Left kidney (tissue), 1 donor: ENCODE measurements at regions not wholly inside any gene's neighbourhood (a gene's known extent, or its start where the extent isn't known, plus 50 kb on each side); places are given as distances from the start of the nearest gene placed in this dataset.
"Not testable (repeated sequence)": the region's sequence is repeated elsewhere in the genome, so short reads cannot be mapped to it uniquely, and the experiment has no call there.

ENCODE experiments used
- DNase-seq: peaks from one replicate; pipeline ENCODE4 v3.0.0-alpha.2; 2013

DNA sequence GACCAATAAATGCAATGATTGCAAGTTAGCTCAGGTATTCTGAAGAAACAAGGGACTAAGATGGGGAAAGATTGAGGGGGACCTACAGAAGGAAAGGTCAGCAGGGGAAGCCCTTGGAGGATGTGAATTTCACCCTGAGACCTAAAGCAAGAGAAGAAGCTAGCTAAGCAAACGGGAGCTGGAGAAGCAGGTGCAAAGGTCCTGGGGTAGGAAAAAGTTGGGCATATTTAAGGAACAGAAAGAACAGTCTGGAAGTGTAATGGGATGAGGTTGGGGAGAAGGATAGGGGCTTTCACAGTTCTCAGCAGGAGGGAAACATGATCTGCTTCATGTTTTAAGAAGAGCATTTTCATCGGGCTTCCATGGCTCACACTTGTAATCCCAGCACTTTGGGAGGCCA lies 89.7 kb upstream of the SLC45A1 start:
- no peak for DNase-seq

DNA sequence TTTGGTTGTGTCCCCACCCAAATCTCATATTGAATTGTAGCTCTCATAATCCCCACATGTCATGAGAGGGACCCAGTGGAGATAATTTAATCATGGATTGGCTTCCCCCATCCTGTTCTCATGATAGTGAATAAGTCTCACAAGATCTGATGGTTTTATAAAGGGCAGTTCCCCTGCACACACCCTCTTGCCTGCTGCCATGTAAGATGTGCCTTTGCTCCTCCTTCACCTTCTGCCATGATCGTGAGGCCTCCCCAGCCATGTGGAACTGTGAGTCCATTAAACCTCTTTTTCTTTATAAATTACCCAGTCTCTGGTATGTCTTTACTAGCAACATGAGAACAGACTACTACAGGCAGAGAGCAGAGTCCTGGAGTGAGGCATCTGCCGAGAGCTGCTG lies 90.2 kb upstream of the SLC45A1 start:
- DNase-seq: not testable (repeated sequence)

DNA sequence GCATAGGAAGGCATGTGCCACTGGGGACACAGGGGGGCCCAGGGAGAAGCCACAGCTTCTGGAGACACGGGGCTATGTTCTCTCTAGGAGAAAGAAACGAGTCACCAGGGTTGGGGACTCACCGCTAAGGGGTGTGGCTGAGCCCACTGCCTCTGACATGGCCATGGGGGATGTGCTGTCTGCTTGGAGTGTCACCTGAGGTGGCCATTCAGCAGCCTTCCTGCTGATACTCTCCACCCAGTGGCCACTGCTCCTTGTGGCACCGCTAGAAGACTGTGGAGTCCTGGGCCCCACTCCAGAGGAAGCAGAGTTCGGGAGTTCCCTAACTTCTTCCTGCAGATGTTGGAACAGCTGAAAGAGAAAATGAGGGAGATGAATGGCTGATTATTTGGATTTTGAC lies 91.2 kb upstream of the SLC45A1 start:
- no peak for DNase-seq

DNA sequence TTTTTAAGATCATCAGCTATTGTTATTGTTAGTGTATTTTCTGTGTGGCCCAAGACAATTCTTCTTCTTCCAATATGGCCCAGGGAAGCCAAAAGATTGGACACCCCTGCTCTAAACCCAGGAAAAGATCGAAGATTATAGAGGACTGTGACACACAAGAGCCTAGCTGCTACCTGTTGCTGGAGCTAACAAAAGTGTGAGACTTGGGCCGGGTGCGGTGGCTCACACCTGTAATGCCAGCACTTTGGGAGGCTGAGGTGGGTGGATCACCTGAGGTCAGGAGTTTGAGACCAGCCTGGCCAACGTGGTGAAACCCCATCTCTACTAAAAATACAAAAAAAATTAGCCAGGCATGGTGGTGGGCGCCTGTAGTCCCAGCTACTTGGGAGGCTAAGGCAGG lies 91.9 kb upstream of the SLC45A1 start:
- not testable (repeated sequence) for DNase-seq

DNA sequence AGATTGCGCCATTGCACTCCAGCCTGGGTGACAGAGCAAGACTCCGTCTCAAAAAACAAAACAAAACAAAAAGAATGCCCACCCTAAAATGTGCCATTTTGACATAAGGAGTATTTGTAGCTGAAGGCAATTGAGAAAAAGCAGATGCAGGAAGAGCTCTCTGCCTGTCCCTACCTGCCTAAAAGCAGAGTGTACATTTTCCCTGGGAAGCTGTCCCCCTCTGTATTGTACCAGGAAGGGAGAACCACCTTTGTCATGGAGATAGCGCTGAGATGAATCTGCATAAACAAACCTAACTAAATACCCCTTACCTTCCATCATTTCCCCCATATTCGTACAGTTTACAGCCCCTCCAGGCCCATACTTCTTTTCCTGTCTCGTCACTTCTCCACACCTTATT lies 94.4 kb upstream of the SLC45A1 start:
- DNase-seq: no peak

DNA sequence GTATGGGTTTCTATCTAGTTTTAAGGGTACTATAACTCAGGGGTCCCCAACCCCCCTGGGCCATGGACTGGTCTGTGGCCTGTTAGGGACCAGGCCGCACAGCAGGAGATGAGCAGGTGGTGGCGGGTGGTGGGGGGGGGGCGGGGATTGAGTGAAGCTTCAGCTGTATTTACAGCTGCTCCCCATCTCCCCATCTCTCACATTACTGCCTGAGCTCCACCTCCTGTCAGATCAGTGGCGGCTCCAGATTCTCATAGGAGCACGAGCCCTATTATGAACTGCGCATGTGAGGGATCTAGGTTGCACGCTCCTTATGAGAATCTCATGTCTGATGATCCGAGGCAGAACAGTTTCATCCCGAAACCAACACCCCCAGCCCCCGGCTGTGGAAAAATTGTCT lies 95.1 kb upstream of the SLC45A1 start:
- no peak for DNase-seq

DNA sequence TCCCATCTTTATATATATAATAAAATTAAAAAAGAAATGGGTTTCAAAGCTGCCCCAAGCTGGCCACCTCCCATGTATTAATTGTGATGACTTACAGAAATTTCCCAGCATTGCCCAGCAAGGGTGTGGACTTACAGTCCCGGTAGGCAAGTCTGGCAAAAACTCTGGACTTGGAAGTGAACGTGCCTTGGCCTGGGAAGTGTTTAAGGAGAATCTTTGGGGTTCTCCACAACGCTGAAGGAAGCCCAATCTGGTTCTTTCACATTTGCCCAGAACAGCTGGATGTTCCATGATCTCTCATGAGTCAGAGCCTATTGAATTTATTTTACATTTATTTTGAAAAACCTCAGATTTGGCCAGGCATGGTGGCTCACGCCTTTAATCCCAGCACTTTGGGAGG lies 98.4 kb upstream of the SLC45A1 start:
- no peak for DNase-seq

DNA sequence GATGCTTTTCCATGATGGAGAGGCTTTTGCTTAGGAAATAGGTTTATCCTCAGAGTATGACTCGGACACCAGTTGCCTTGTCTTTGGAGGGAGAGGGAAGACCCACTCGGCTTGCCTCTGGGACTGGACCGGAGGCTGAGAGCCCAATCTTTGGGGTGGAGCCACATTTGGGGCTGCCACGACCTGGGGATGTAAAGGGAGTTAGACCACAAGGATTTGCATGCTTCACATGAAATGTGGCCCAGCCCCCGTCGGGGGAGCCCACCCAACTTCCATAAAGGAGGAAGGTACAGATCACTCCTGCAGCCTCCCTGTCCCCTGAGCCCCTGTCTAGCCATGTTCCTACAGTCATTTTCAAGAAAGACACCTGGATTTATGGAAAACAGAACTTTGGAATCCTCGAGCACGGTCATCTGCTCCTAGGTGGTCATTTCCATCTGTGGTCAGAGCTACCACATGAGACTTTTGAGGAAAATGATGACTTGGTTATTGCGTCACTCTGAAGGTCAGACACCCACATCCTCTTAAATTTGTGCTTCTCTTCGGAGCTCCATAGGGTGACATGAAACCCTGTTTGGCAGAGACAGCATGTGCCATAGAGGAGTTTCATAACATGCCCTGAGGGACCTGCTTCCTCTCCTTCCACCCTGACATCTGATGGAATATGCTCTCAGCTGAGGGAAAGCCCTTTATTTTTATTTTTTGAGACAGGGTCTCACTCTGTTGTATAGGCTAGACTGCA lies 99.4 kb upstream of the SLC45A1 start:
- no peak for DNase-seq

DNA sequence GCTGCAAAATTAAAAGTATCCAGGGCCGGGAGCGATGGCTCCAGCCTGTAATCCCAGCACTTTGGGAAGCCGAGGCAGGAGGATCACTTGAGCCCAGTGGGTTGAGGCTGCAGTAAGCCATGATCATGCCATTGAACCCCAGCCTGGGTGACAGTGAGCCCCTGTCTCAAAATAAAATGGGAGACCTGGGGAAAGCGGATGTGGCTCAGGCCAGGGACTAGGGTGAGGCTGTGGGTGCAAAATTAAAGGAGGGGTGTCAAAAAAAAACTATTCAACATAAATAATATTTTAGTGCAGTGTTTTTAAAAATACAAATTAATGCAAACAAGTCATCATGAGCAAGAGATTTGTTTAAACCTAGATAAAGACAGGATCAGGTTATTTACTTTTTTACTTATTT lies 100.1 kb upstream of the SLC45A1 start:
- DNase-seq: no peak

DNA sequence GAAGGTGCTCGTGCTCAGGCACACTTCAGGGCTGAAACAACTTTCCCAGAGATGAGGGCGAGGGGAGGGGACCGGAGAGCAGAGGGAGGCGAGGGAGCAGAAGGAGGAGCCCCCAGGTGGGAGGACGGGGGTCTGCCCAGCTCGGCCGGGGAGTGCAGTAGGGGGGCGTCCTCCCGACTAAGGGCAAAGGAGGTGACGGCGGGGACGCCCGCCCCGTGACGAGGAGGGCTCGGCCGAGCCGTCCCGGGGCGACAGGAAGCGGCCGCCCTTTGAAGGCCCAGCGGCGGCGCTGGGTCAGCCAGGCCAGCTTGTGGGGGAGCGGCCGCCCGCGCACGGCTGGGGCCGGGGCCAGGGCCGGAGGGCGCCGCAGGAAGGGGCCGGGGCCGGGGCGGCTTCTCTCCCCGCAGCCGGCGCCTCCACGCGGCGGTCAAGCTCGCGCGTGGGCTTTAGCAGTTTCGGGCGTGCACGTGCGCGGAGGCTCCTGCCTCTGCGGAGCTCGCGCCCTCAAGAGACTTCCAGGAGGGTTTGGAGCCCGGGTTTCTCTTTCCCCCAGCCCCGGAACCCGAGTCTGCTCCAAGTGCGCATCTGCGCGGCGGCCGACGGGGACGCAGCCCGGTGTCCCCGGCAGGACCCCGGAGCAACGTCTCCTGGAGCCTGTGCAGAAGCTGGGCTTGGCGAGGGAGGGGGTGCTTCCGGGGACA lies 100.8 kb upstream of the SLC45A1 start:
- peak; percentile 44 for DNase-seq

DNA sequence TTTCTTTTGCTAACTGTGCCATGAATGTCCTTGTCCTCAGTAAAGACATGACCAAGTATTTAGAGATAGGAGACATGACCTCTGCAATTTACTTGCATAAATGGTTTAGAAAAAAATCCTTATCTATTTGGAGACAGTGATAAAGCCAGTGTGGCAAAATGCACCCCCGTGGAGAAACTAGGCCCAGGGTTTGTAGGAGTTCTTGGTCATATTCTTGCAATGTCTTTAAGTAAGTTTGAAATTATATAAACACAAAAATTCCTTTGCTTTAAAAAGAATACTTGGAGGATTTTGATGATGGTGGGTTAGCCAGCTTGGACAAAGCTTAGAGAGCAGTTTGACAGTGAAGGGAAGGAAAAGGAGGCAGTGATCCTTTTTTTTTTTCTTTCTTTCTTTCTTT lies 101.9 kb upstream of the SLC45A1 start:
- no peak for DNase-seq

DNA sequence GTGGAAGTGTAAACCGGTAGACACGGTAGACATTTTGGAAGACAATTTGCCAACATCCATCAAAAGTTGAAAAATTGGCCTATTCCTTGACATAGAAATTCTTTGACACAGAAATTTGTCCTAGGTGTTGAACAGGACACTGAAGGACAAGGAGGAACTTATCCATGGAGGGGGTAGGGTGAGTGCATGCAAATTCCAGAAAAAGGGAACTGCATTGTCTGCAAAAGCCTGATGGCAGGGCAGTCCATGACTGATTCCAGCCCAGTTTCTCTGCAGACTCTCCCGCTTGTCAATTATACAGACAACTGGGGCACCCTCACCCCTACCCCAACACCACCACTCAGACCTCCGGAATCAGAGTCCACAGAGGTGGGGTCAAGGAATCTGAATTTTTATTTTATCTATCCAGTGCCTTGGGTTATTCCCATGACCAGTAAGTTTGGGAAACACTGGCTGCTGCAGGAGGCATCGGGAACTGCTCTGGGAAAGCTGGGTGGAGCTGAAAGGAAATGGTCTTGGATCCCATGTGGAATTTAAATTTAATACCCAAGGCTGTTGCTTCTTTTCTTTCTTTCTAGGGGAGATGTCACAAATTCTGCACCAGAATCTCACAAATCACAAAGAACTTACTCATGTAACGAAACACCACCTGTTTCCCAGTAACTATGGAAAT lies 103.3 kb upstream of the SLC45A1 start:
- no peak for DNase-seq

DNA sequence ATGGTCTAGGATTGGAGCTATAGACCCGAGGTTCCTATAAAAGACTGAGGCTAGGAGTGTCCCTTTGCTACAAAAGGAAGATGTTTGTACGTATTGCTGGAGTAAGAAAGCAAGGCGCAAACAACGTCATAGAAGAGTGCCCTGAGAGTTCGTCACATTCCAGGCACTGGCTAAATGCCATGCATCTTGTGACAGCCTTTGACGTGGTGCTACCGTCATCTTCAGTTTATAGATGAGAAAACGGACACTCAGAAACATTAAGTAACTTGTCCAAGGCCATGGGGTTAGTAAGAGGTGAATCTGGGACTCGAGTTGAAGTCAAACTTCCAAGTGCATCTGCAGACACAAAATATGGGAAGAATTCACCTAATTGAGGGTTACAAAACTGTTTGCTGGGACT lies 104.2 kb upstream of the SLC45A1 start:
- DNase-seq: no peak

DNA sequence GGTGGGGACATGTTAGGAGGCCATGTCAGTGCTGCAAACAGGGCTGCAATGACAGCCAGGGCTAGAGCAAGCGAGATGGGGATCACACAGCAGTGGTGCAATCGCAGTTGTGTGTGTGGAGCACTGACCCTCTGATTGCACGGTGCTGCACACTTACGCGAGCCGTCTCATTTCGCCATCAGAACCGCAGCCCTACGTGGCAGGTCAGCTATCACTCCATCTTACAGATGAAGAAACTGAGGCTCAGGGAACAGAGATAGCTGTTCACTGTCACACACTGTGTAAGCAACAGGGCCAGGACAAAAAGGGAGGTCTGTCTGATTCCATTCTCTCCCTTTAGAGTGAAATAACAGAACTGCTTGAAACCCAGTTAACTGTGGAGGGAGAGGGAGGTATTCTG lies 104.8 kb upstream of the SLC45A1 start:
- no peak for DNase-seq

DNA sequence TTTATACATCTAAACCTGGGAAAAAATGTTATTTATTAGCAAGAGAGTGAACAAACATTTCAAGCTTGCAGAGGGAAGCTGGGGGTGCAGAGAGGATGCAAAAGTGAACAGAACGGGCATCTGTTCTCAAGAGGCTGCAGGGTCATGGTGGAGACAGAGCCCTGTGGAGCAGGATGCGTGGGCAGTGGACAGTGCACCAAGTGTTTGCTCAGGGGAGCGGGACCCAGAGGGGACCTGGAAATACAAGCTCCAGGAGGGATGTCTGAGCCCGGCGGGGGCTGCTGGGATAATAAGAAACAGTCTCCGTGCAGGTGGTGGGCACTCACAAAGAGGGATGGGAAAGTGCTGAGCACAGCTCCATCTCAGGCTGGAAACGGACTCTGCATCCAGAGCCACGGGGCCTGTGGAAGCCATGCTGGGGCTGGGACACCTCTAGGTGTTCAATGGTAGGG lies 105.3 kb upstream of the SLC45A1 start:
- DNase-seq: no peak

DNA sequence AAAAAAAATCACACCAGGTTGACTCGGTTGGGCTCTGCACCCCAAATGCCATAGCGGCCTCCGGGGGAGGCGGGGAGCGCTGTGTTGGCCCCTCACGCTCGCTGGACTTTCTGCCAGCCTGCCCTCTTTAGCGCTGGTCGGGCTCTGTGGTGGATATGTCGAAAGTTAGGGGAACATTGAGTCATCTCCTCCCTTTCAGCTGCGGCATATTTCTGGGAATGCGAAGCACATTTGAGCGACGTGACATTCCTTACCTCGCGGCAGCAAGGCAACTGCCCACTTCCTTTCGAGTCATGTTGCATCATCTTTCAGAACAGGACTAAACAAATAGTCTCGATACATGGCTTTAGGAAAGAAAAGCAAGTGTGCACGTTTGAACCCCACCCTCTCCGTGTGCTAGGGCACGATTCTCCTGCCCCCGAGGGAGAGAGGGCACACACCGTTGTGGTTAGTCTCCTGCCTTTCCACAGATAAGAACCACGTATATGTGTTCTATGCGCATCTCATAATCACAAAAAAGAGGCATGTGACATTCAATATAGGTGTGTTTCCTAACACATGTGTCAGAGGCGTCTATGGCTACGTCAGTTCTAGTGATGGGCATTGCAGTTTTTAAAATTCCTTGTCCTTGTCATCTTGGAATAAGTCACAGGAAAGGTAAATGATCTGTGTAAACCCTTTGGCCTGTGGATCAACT lies 105.9 kb upstream of the SLC45A1 start:
- no peak for DNase-seq

DNA sequence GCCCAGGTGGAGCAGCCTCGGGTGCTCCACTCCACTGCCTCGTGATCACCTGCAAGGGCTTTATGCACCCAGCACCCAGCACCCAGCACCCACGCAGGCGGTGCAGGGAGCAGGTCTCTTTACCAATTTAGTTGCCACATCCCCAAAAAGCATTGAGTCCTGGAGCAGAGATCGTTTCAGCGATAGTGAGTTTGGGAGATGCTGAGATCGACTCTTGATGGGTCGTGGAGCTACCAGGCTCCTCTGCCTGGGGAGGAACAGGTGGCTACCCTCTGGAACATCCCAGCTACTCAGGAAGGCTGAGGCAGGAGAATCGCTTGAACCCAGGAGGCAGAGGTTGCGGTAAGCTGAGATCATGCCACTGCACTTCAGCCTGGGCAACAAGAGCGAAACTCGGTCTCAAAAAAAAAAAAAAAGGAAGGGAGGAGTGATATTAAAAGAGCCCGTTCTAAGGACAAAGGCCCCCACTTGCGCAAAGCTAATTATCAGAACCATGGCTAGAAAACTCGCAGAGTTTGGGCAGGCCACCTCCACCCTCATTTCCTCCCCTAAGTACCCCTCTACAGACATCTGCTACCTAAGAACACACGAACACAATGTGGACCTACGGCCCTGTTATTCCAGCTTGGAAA lies 106.5 kb upstream of the SLC45A1 start:
- no peak for DNase-seq

DNA sequence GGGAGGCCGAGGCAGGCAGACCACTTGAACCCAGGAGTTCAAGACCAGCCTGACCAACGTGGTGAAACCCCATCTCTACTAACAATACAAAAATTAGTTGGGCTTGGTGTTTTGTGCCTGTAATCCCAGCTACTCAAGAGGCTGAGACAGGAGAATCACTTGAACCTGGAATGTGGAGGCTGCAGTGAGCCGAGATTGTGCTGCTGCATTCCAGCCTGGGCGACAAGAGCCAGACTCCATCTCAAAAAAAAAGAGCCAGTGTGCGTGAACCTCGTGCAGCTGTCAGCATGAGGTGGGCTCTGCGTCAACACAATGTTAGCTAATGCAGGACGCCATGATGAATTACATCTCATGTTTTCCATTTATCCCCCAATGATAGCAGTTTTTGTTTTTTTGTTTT lies 110.7 kb upstream of the SLC45A1 start:
- DNase-seq: no peak

DNA sequence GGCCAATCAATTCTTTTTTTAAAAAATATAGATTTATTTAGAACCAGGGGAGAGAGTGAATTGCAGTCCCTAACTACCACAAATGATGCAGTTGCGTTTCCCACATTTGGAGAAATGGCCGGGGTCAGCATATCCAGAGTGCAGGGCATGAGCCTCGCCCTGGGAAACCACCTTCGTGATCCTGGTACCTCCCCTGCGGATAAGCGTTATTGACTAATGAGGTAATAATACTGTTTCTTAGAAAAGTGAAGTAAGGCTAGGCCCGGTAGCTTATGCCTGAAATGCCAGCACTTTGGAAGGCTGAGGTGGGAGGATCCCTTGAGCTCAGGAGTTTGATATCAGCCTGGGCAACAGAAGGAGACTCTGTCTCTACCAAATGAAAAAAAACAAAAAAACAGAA lies 111.5 kb upstream of the SLC45A1 start:
- DNase-seq: no peak

DNA sequence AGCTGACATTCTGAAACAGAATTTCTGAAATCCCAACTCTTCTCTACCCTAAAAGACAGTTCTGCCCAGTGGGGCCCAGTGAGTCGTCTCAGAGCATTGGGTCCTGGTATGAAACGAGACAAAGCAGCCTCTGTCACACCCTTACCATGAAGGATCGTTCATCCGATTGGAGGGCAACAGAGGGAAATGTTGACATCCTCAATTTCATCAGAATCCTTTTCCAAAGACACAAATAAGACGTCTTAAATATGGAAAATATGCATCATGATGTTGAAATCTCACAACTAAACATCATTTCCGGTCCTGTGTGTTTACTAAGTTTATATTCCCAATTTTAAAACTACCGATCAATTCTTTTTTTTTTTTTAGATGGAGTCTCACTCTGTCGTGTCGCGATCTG lies 112.1 kb upstream of the SLC45A1 start:
- DNase-seq: no peak

DNA sequence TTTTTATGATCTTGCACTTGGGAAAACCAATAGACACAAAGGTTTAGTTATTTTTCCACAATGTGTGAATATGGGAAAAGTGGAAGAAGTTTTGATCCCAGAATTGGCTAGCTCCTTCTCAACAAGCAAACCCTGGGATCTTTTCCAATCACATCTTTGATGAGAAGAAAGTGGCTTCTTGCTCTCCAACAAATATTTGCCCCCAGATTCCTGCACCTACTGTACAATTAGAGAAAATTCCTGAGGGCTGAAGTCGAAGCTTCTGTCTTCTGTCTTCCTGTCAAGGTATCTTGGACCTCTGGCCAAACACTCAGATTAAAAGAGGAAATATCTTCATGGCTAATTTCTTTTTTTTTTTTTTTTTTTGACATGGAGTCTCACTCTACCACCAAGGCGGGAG lies 113.1 kb upstream of the SLC45A1 start:
- no peak for DNase-seq

DNA sequence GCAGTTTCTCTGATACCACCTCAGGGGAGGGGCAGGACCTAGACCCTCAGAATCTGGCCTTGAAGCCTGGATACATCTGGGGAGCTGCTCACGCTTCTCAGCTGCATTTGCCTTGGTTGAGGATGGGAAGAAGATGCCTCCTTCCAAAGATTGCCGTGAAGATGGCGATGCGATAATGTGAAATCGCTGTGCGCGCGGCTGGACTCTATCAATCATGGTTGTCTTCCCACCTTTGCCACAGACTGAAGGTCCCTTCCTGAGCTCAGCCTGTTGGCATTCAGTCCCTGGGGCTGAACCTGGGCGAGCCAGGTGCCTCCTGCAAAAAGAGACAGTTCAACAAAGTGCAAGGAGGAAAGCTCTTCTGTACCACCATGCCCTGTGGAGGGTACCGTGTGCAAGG lies 114.4 kb upstream of the SLC45A1 start:
- no peak for DNase-seq
